ENCODE measurements at regions not wholly inside any gene's neighbourhood (a gene's known extent, or its start where the extent isn't known, plus 50 kb on each side); places are given as distances from the start of the nearest gene placed in this dataset.

- DNase-seq = no peak
- no peaks in the 10 kb centered on the region for H3K9me3 Mint-ChIP-seq
- intact Hi-C loops (cut with micrococcal nuclease) = no loop called here
- no peak overlapping the region for H3K27ac Mint-ChIP-seq
- peaks cover 40% of the 10 kb centered on the region for H3K27me3 Mint-ChIP-seq
- peaks cover 3% of the 10 kb centered on the region for H3K4me1 Mint-ChIP-seq
- H3K4me3 Mint-ChIP-seq = no peak overlapping the region
- H3K36me3 Mint-ChIP-seq (ENCODE audit: low read depth) = no peaks in the 10 kb centered on the region
These were observed 61.2 kb downstream of the KLF6 start for GRCh38 chr10:3723766-3724165.

- Mint-ChIP-seq H3K9me3 (no peaks in the 10 kb centered on the region), H3K4me3 (no peak overlapping the region), H3K27ac (no peak overlapping the region), H3K36me3 (ENCODE audit: low read depth) (no peaks in the 10 kb centered on the region), H3K4me1 (peaks cover 3% of the 10 kb centered on the region), H3K27me3 (peaks cover 34% of the 10 kb centered on the region)
- intact Hi-C loops (cut with micrococcal nuclease) = no loop called here
- no peak for DNase-seq
These were observed 64.6 kb downstream of the KLF6 start for GRCh38 chr10:3720228-3721019.

- intact Hi-C loops (cut with micrococcal nuclease) = no loop called here
- Mint-ChIP-seq H3K36me3 (ENCODE audit: low read depth) (no peaks in the 10 kb centered on the region), H3K27ac (no peak overlapping the region), H3K9me3 (no peaks in the 10 kb centered on the region), H3K27me3 (peaks cover 29% of the 10 kb centered on the region), H3K4me1 (peaks cover 3% of the 10 kb centered on the region), H3K4me3 (no peak overlapping the region)
- DNase-seq = no peak
These were observed 65.8 kb downstream of the KLF6 start for GRCh38 chr10:3719024-3719843.

- Mint-ChIP-seq H3K36me3 (ENCODE audit: low read depth) (no peaks in the 10 kb centered on the region), H3K27me3 (peaks cover 10% of the 10 kb centered on the region), H3K4me3 (no peak overlapping the region), H3K9me3 (peaks cover 18% of the 10 kb centered on the region), H3K4me1 (peaks cover 3% of the 10 kb centered on the region), H3K27ac (no peak overlapping the region)
- DNase-seq = no peak
- intact Hi-C loops (cut with micrococcal nuclease) = no loop called here
These were observed 68.9 kb downstream of the KLF6 start for GRCh38 chr10:3716093-3716492.

GRCh38 chr10:3714967-3715366, 70.0 kb downstream of the KLF6 start:
- no peak overlapping the region for H3K27ac Mint-ChIP-seq
- peaks cover 1% of the 10 kb centered on the region for H3K27me3 Mint-ChIP-seq
- intact Hi-C loops (cut with micrococcal nuclease) = no loop called here
- H3K36me3 Mint-ChIP-seq (ENCODE audit: low read depth) = no peaks in the 10 kb centered on the region
- H3K4me3 Mint-ChIP-seq = no peak overlapping the region
- H3K9me3 Mint-ChIP-seq = peaks cover 20% of the 10 kb centered on the region
- no peaks in the 10 kb centered on the region for H3K4me1 Mint-ChIP-seq
- no peak for DNase-seq

GRCh38 chr10:3714531-3714930, 70.5 kb downstream of the KLF6 start:
- peaks cover 1% of the 10 kb centered on the region for H3K27me3 Mint-ChIP-seq
- no peak overlapping the region for H3K4me3 Mint-ChIP-seq
- H3K9me3 Mint-ChIP-seq = peaks cover 20% of the 10 kb centered on the region
- DNase-seq = no peak
- H3K4me1 Mint-ChIP-seq = no peaks in the 10 kb centered on the region
- intact Hi-C loops (cut with micrococcal nuclease) = no loop called here
- H3K36me3 Mint-ChIP-seq (ENCODE audit: low read depth) = no peaks in the 10 kb centered on the region
- H3K27ac Mint-ChIP-seq = no peak overlapping the region

- Mint-ChIP-seq H3K27me3 (peaks cover 2% of the 10 kb centered on the region), H3K4me3 (no peak overlapping the region), H3K36me3 (ENCODE audit: low read depth) (no peaks in the 10 kb centered on the region), H3K27ac (no peak overlapping the region), H3K9me3 (peaks cover 20% of the 10 kb centered on the region), H3K4me1 (no peaks in the 10 kb centered on the region)
- no peak for DNase-seq
- intact Hi-C loops (cut with micrococcal nuclease) = no loop called here
These were observed 72.3 kb downstream of the KLF6 start for GRCh38 chr10:3712707-3713106.

GRCh38 chr10:3711918-3712317, 73.1 kb downstream of the KLF6 start:
- H3K27me3 Mint-ChIP-seq = peaks cover 2% of the 10 kb centered on the region
- H3K36me3 Mint-ChIP-seq (ENCODE audit: low read depth) = no peaks in the 10 kb centered on the region
- no peak for DNase-seq
- no peak overlapping the region for H3K27ac Mint-ChIP-seq
- peaks cover 20% of the 10 kb centered on the region for H3K9me3 Mint-ChIP-seq
- H3K4me3 Mint-ChIP-seq = no peak overlapping the region
- H3K4me1 Mint-ChIP-seq = peaks cover 2% of the 10 kb centered on the region
- intact Hi-C loops (cut with micrococcal nuclease) = no loop called here

- peaks cover 20% of the 10 kb centered on the region for H3K9me3 Mint-ChIP-seq
- peaks cover 2% of the 10 kb centered on the region for H3K4me1 Mint-ChIP-seq
- no peak for DNase-seq
- intact Hi-C loops (cut with micrococcal nuclease) = no loop called here
- H3K27me3 Mint-ChIP-seq = peaks cover 2% of the 10 kb centered on the region
- no peak overlapping the region for H3K27ac Mint-ChIP-seq
- H3K36me3 Mint-ChIP-seq (ENCODE audit: low read depth) = no peaks in the 10 kb centered on the region
- H3K4me3 Mint-ChIP-seq = no peak overlapping the region
These were observed 74.2 kb downstream of the KLF6 start for GRCh38 chr10:3710764-3711163.

GRCh38 chr10:3709456-3710060, 75.5 kb downstream of the KLF6 start:
- Mint-ChIP-seq H3K4me1 (peaks cover 2% of the 10 kb centered on the region), H3K27ac (no peak overlapping the region), H3K9me3 (peaks cover 20% of the 10 kb centered on the region), H3K4me3 (no peak overlapping the region), H3K36me3 (ENCODE audit: low read depth) (no peaks in the 10 kb centered on the region), H3K27me3 (peaks cover 2% of the 10 kb centered on the region)
- no peak for DNase-seq
- intact Hi-C loops (cut with micrococcal nuclease) = no loop called here

GRCh38 chr10:3708852-3709251, 76.2 kb downstream of the KLF6 start:
- H3K36me3 Mint-ChIP-seq (ENCODE audit: low read depth) = no peaks in the 10 kb centered on the region
- peaks cover 20% of the 10 kb centered on the region for H3K9me3 Mint-ChIP-seq
- H3K27ac Mint-ChIP-seq = no peak overlapping the region
- DNase-seq = no peak
- peaks cover 6% of the 10 kb centered on the region for H3K27me3 Mint-ChIP-seq
- H3K4me3 Mint-ChIP-seq = no peak overlapping the region
- intact Hi-C loops (cut with micrococcal nuclease) = no loop called here
- peaks cover 2% of the 10 kb centered on the region for H3K4me1 Mint-ChIP-seq

- peaks cover 16% of the 10 kb centered on the region for H3K27me3 Mint-ChIP-seq
- H3K4me3 Mint-ChIP-seq = no peak overlapping the region
- no peak for DNase-seq
- H3K36me3 Mint-ChIP-seq (ENCODE audit: low read depth) = no peaks in the 10 kb centered on the region
- intact Hi-C loops (cut with micrococcal nuclease) = no loop called here
- H3K27ac Mint-ChIP-seq = no peak overlapping the region
- no peaks in the 10 kb centered on the region for H3K9me3 Mint-ChIP-seq
- peaks cover 2% of the 10 kb centered on the region for H3K4me1 Mint-ChIP-seq
These were observed 80.3 kb downstream of the KLF6 start for GRCh38 chr10:3704565-3705325.

- intact Hi-C loops (cut with micrococcal nuclease) = no loop called here
- Mint-ChIP-seq H3K27ac (no peak overlapping the region), H3K4me1 (peaks cover 2% of the 10 kb centered on the region), H3K4me3 (no peak overlapping the region), H3K27me3 (peaks cover 19% of the 10 kb centered on the region), H3K9me3 (peaks cover 3% of the 10 kb centered on the region), H3K36me3 (ENCODE audit: low read depth) (no peaks in the 10 kb centered on the region)
- no peak for DNase-seq
These were observed 82.4 kb downstream of the KLF6 start for GRCh38 chr10:3702569-3702968.

Measured in activated CD4-positive, alpha-beta T cell treated with anti-CD3 and anti-CD28 coated beads, Interleukin-2, amount 10 ng/mL, durations not matched to agents 24 days and 14 days (primary cell).